ENCODE measurements at regions not wholly inside any gene's neighbourhood (a gene's known extent, or its start where the extent isn't known, plus 50 kb on each side); places are given as distances from the start of the nearest gene placed in this dataset.

- Mint-ChIP-seq H3K27ac (no peak overlapping the region), H3K27me3 (ENCODE audit: insufficient read depth) (no peaks in the 10 kb centered on the region; the same call in 1 of the 2 replicates), H3K4me1 (ENCODE audit: low read depth) (no peaks in the 10 kb centered on the region), H3K4me3 (no peak overlapping the region), H3K36me3 (ENCODE audit: low read depth) (no peaks in the 10 kb centered on the region), H3K9me3 (peaks cover 10% of the 10 kb centered on the region; the same call in 1 of the 2 replicates)
- no peak for TF ChIP-seq CTCF (IDR thresholded peaks at IDR 0.05)
- no peak for DNase-seq
Measured at GRCh38 chr13:111533900-111534683, 213.7 kb downstream of the TEX29 start.

DNA sequence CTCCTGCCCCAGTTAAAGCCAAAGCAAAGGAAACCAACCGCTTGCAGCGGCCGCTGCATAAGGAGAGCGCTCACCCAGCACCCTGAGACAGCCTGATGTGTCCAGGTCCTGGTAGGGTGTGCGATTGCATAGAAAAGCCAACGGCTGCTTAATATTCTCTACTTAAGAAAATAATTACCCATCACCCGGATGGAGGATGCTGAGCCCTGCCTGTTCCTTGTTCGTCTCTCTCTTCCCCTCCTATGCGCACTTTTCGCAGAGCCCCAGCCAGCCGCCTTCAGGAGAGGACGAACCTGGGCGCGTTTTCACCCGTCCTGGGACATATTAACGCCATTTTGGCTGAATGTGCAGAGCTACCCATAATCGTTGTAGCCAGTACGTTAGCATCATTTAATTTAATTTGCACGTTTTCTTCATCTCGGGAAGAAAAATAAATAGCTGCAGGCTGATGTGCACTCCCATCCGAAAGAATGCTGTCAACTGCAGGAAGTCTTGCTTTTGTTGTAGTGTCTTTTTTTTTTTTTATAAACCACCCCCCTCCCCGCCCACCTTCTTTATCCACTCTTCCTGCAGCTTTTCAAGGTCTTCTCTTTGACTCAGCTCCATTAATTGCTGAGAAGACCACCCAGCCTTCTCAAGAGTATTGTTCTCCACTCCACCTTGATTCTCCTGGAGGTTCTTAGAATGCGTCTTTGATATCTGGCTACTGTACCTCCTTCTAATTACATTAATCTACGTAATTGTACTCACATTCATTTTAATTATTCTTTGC is 214.5 kb downstream of the TEX29 start:
- no peak overlapping the region for H3K27ac Mint-ChIP-seq
- peaks cover 7% of the 10 kb centered on the region; the same call in 1 of the 2 replicates for H3K9me3 Mint-ChIP-seq
- TF ChIP-seq CTCF (IDR thresholded peaks at IDR 0.05): no peak
- H3K4me1 Mint-ChIP-seq (ENCODE audit: low read depth): no peaks in the 10 kb centered on the region
- H3K27me3 Mint-ChIP-seq (ENCODE audit: insufficient read depth): no peaks in the 10 kb centered on the region; the same call in 1 of the 2 replicates
- H3K4me3 Mint-ChIP-seq: no peak overlapping the region
- H3K36me3 Mint-ChIP-seq (ENCODE audit: low read depth): no peaks in the 10 kb centered on the region
- DNase-seq: no peak

DNA sequence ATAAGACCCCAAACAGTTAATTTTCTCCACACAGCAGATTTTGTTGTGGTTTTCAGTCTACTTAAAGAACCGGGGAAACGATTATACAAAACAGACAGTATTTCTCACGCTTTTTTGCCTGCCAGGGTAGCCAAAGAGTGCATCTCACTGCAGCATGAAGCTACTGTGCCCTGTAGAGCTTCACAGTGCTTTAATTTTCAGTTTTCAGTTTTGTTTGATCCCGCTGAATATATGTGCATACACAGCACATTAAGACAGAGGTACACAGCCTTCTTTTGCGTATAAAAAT is 215.0 kb downstream of the TEX29 start:
- no peaks in the 10 kb centered on the region for H3K36me3 Mint-ChIP-seq (ENCODE audit: low read depth)
- no peaks in the 10 kb centered on the region; the same call in 1 of the 2 replicates for H3K27me3 Mint-ChIP-seq (ENCODE audit: insufficient read depth)
- no peak overlapping the region for H3K4me3 Mint-ChIP-seq
- H3K27ac Mint-ChIP-seq: no peak overlapping the region
- peaks cover 7% of the 10 kb centered on the region; the same call in 1 of the 2 replicates for H3K9me3 Mint-ChIP-seq
- TF ChIP-seq CTCF (IDR thresholded peaks at IDR 0.05): no peak
- no peak for DNase-seq
- no peaks in the 10 kb centered on the region for H3K4me1 Mint-ChIP-seq (ENCODE audit: low read depth)

DNA sequence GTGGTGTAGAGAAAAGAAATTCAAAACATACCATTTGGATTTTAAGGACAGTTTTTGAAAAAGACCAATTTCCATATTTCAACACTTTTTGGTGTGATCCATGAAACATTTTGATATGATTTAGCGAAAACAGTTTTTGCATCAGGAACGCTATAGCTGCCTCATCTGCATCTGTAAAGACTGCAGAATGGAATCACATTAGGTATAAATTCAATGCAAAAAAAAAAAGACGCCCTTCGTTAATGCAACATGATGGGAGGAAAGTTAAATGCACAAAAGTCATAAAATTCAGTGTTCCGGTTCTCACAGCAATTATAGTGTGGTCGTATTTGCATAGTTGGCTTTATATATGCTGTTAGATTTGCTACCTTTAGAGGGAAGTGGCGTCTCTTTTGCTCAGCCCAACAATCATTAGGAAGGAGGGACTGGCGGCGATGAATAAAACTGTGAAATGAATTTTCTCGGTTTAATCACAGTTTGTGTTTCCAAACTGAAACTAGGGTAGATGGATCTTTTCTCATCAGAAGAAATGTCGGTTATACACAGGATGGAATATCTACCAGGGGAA is 215.7 kb downstream of the TEX29 start:
- Mint-ChIP-seq H3K27ac (no peak overlapping the region), H3K9me3 (peaks cover 7% of the 10 kb centered on the region; the same call in 1 of the 2 replicates), H3K36me3 (ENCODE audit: low read depth) (no peaks in the 10 kb centered on the region), H3K4me1 (ENCODE audit: low read depth) (no peaks in the 10 kb centered on the region), H3K4me3 (no peak overlapping the region), H3K27me3 (ENCODE audit: insufficient read depth) (peaks cover 5% of the 10 kb centered on the region; the same call in 1 of the 2 replicates)
- TF ChIP-seq CTCF (IDR thresholded peaks at IDR 0.05): no peak
- no peak for DNase-seq

DNA sequence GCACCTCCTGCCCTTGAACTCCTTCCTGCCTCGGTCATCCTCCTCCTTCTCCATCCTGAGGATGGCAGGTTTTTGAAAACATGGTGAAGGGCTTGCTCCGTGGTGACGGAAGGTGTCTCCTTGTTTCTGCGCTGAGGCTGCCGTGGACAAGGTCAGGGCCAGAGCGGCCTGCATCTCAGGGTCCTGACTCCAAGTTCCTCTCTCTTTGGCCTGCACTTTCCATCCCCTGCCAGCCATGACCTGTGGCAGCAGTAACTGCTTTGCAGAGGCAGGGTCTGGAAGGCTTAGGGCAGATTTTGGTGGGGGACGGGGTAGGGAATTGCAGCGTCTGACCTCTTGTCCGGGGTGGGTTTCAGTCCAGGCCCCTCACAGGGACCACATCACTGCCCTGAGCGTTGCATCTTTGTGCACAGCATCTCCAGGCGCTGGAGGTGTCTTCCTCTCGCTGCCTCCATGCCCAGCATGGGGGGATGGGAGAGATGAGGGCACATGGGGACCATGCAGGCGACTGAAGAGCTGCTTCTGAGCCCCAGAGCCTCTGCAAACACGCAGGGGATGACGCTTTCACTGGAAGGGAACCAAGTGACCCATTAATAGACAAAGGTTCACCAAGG is 216.8 kb downstream of the TEX29 start:
- no peaks in the 10 kb centered on the region for H3K4me1 Mint-ChIP-seq (ENCODE audit: low read depth)
- peaks cover 12% of the 10 kb centered on the region; the same call in 1 of the 2 replicates for H3K9me3 Mint-ChIP-seq
- no peaks in the 10 kb centered on the region; the same call in 1 of the 2 replicates for H3K36me3 Mint-ChIP-seq (ENCODE audit: low read depth)
- no peak for TF ChIP-seq CTCF (IDR thresholded peaks at IDR 0.05)
- peaks cover 6% of the 10 kb centered on the region for H3K27me3 Mint-ChIP-seq (ENCODE audit: insufficient read depth)
- no peak for DNase-seq
- no peak overlapping the region for H3K4me3 Mint-ChIP-seq
- no peak overlapping the region for H3K27ac Mint-ChIP-seq
